Natural killer cell treated with Interleukin-12 subunit alpha and Interleukin-12 subunit beta and Interleukin-15 and Interleukin-18, amount 100 ng/mL, for 72 hours (primary cell): ENCODE measurements at regions not wholly inside any gene's neighbourhood (a gene's known extent, or its start where the extent isn't known, plus 50 kb on each side); places are given as distances from the start of the nearest gene placed in this dataset.
"Not testable (repeated sequence)": the region's sequence is repeated elsewhere in the genome, so short reads cannot be mapped to it uniquely, and the experiment has no call there.

Experiments
- ATAC-seq, 2 donors: fragments of 150-1000 bp; cut with Tn5 transposase in 1 of 2; sonication (Bioruptor Pico), chemical (Tn5 transposase) in 1 of 2; 2 replicates each; pipeline ENCODE4 v1.10.0; 2021
- DNase-seq: peaks from one replicate; pipeline ENCODE4 v3.0.0; 2022; ENCODE audit warnings: low spot score
- H3K27ac Mint-ChIP-seq, 2 donors: 1 replicate in 1 of 2; 2 replicates in 1 of 2; pipeline ENCODE4 v1.8.0; 2022; ENCODE audit warnings: mixed read lengths in 2 of 2, mild to moderate bottlenecking in 1 of 2, moderate library complexity in 1 of 2
- H3K27me3 Mint-ChIP-seq, 2 donors: 1 replicate in 1 of 2; 2 replicates in 1 of 2; pipeline ENCODE4 v1.8.0; 2022; ENCODE audit warnings: mixed read lengths in 2 of 2
- H3K36me3 Mint-ChIP-seq: one replicate; pipeline ENCODE4 v1.8.0; 2022; ENCODE audit warnings: mixed read lengths
- H3K4me1 Mint-ChIP-seq, 2 donors: 1 replicate in 1 of 2; 2 replicates in 1 of 2; pipeline ENCODE4 v1.8.0; 2022; ENCODE audit warnings: low read depth in 2 of 2, mixed read lengths in 2 of 2, mild to moderate bottlenecking in 1 of 2
- H3K4me3 Mint-ChIP-seq: one replicate; pipeline ENCODE4 v1.8.0; 2022; ENCODE audit warnings: mixed read lengths
- H3K9me3 Mint-ChIP-seq: 2 replicates; pipeline ENCODE4 v1.8.0; 2022; ENCODE audit warnings: mixed read lengths

GRCh38 chr10:42883993-42884983 lies 101.7 kb downstream of the BMS1 start:
- Mint-ChIP-seq H3K9me3 (peaks cover 7% of the 10 kb centered on the region), H3K36me3 (peaks cover 9% of the 10 kb centered on the region), H3K27ac (no peak overlapping the region), H3K4me1 (no peaks in the 10 kb centered on the region), H3K27me3 (peaks cover 0 to 6% of the 10 kb centered on the region in 2 donors), H3K4me3 (no peak overlapping the region)
- DNase-seq (no peak), ATAC-seq (peak; percentile 16 to 26)

DNA sequence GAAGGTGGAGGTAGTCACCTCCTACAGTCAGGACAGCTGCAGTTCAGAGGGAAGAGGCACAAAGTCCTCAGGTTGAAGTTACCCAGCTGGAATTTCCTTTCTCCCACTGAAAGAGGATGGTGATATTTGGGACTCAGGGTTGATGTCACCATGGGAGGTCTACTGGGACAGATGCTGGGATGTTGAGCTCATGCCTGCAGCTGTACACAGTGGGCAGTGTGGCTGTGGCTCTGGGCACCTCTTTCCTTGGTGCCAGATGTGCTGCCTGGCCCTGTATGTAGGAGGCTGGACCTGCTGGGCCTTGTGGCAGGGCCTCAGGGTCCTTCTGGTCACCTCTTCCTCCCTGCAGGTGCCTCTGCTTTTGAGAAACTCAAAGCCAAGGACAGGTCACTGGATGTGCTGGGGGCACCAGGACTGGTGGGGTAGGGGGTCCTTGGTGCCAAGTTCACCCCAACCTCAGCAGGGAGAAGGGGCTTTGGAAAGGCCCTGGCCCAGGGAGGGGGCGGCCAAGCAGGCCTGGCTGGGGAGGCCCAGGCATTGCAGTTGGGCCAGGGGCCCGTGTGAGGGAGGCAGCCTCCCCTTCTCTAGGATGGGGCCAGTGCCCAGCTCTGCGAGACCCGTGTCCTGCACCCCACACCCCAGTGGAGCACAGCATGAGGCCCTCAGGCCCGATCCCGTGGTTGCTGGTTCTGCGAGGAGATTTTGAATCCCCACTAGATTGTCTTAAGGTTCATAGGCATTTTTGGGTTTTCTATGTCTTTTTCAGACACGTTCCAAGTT lies 103.1 kb downstream of the BMS1 start:
- no peaks in the 10 kb centered on the region for H3K4me1 Mint-ChIP-seq
- H3K4me3 Mint-ChIP-seq = no peak overlapping the region
- peaks cover 9% of the 10 kb centered on the region for H3K36me3 Mint-ChIP-seq
- H3K27me3 Mint-ChIP-seq = peaks cover 4 to 5% of the 10 kb centered on the region in 2 donors
- no peak overlapping the region for H3K27ac Mint-ChIP-seq
- peak in 1 of 2 donors; percentile 21 for ATAC-seq
- no peak for DNase-seq
- peaks cover 7% of the 10 kb centered on the region for H3K9me3 Mint-ChIP-seq

DNA sequence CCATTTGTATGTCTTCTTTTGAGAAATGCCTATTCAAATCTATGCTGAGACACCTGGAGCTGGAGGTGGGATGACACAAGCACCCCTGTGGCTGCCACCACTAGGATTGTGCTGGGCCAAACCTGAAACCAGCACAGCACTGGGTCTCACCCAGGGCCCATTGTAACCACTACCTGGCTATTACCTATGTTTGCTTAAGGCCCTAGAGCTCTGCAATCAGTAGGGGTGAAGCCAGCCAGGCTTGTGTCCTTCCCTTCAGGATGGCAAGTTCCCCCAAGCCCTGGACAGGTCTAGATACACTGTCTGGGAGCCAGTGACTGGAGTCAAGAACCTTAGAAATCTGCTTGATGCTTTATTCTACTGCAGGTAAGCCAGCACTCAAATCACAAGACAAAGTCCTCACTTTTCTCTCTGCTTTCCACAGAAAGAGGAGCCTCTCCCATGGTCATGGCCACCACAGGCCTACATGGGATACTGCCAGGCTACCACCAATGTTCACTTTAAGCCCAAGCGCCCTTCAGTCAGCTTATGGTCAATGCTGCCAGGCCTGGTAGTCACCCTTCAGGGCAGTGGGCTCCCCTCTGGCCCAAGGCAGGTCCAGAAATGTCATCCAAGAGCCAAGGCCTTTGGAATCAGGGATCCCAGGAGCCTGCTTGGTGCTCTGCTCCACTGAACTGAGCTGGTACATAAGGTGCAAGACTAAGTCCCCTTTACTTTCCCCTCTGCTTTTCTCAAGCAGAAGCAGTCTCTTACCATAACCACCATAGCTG lies 105.3 kb downstream of the BMS1 start:
- DNase-seq (no peak), ATAC-seq (peak in 1 of 2 donors; percentile 20)
- H3K4me1 Mint-ChIP-seq = no peaks in the 10 kb centered on the region
- no peaks in the 10 kb centered on the region for H3K36me3 Mint-ChIP-seq
- H3K4me3 Mint-ChIP-seq = no peak overlapping the region
- H3K9me3 Mint-ChIP-seq = no peaks in the 10 kb centered on the region
- H3K27ac Mint-ChIP-seq = no peak overlapping the region
- peaks cover 7 to 9% of the 10 kb centered on the region in 2 donors for H3K27me3 Mint-ChIP-seq

DNA sequence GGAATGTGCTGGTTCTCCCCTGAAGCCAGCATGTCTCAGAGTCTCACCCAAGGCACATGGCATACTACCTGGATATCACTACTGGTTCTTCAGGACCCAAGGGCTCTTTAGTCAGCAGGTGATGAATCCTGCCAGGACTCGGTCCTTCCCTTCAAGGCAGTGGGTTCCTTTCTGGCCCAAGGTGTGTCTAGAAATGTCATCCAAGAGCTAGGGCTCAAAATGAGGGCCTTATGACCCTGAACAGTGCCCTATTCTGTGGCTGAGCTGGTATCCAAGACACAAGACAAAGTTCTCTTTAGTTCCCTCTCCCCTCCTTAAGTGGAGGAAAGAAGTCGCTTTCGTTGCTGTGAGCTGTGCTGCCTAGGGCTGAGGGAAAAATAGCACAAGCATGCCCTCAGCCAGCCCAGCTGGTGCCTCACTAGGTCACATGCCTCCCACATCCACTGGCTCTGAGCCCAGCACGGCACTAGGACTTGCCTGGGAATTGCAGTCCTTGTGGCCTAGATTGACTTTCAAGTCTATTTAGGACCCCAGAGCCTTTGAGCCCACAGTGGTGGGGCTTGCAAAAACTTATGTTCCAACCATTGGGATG lies 106.0 kb downstream of the BMS1 start:
- no peak for DNase-seq
- no peaks in the 10 kb centered on the region for H3K9me3 Mint-ChIP-seq
- H3K27ac Mint-ChIP-seq = no peak overlapping the region
- ATAC-seq = no peak
- H3K4me3 Mint-ChIP-seq = no peak overlapping the region
- H3K36me3 Mint-ChIP-seq = no peaks in the 10 kb centered on the region
- peaks cover 7 to 9% of the 10 kb centered on the region in 2 donors for H3K27me3 Mint-ChIP-seq
- no peaks in the 10 kb centered on the region for H3K4me1 Mint-ChIP-seq

GRCh38 chr10:42896735-42897134 lies 114.1 kb downstream of the BMS1 start:
- Mint-ChIP-seq H3K4me3 (peak overlapping the region; percentile 55), H3K4me1 (peaks cover 14 to 18% of the 10 kb centered on the region in 2 donors), H3K27ac (no peak overlapping the region), H3K27me3 (peaks cover 17 to 35% of the 10 kb centered on the region in 2 donors), H3K36me3 (peaks cover 5% of the 10 kb centered on the region), H3K9me3 (no peaks in the 10 kb centered on the region)
- ATAC-seq (peak; percentile 82 to 90), DNase-seq (no peak)

DNA sequence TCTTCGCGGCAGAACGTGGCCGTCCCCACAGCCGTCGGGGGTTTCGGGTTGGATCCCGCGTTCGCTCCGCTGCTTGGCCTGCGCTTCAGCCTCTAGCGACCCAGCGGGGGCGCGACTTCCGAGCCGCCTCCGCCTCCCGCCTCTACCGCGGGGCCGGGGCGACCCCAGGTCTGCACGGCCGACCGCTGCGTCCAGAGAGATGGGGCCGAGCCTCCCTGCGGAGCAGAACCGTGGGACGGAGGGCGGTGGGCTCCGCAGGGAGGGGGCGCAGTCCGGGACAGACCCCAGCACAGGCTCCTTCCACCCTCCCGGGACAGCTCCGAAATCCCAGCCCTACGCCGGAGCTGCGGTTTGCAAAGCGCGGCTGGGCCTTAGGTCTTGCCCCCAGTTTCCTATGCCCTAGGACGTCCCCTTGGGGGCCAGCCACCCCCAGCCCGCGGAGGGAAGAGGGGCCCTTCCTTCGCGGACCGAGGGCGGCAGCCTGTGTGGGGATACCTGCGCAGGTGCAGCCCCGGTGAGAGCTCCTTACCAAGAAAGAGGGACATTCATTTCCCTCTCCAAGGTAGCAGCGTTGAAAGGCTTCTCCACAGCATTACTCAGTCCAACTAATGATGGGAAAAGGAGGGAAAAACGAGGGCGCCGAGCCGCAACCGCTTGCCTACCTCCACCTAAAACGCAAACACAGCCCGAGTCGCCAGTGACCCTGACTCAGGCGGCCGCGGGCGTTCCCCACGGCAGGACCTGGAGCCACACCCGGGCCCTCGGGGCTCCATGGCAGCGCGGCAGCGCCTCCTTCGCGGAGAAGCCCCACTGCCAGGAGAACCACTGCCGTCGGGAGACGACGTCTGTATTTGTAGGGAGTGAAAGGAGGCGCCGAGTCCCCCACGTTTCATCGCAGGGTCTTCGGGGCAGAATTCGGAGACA lies 115.7 kb downstream of the BMS1 start:
- Mint-ChIP-seq H3K27ac (no peak overlapping the region), H3K9me3 (no peaks in the 10 kb centered on the region), H3K4me3 (peak overlapping the region; percentile 67), H3K36me3 (peaks cover 5% of the 10 kb centered on the region), H3K4me1 (peaks cover 14 to 18% of the 10 kb centered on the region in 2 donors), H3K27me3 (peaks cover 20 to 41% of the 10 kb centered on the region in 2 donors)
- peak in 1 of 2 donors; percentile 43 for ATAC-seq
- no peak for DNase-seq

GRCh38 chr10:42899036-42899435 lies 116.4 kb downstream of the BMS1 start:
- H3K27me3 Mint-ChIP-seq = peaks cover 20 to 37% of the 10 kb centered on the region in 2 donors
- H3K4me1 Mint-ChIP-seq = peaks cover 14 to 18% of the 10 kb centered on the region in 2 donors
- H3K27ac Mint-ChIP-seq = no peak overlapping the region
- peaks cover 5% of the 10 kb centered on the region for H3K36me3 Mint-ChIP-seq
- no peak for DNase-seq
- H3K9me3 Mint-ChIP-seq = no peaks in the 10 kb centered on the region
- no peak overlapping the region for H3K4me3 Mint-ChIP-seq
- no peak for ATAC-seq

DNA sequence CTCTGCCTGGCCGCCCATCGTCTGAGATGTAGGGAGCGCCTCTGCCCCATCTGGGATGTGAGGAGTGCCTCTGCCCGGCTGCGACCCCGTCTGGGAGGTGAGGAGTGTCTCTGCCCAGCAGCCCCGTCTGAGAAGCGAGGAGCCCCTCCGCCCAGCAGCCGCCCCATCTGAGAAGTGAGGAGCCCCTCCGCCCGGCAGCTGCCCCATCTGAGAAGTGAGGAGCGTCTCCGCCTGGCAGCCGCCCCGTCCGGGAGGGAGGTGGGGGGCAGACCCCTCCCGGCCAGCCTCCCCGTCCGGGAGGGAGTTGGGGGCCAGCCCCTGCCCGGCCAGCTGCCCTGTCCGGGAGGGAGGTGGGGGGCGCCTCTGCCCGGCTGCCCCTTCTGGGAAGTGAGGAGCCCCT lies 117.8 kb downstream of the BMS1 start:
- Mint-ChIP-seq H3K27me3 (peaks cover 23 to 37% of the 10 kb centered on the region in 2 donors), H3K4me1 (peaks cover 14 to 18% of the 10 kb centered on the region in 2 donors)
- H3K4me3 Mint-ChIP-seq, ATAC-seq, DNase-seq, H3K27ac Mint-ChIP-seq, H3K9me3 Mint-ChIP-seq, H3K36me3 Mint-ChIP-seq: not testable (repeated sequence)

- no peak overlapping the region for H3K4me3 Mint-ChIP-seq
- H3K9me3 Mint-ChIP-seq = peaks cover 9% of the 10 kb centered on the region
- H3K27me3 Mint-ChIP-seq = peaks cover 13 to 22% of the 10 kb centered on the region in 2 donors
- H3K27ac Mint-ChIP-seq = no peak overlapping the region
- H3K36me3 Mint-ChIP-seq = peaks cover 17% of the 10 kb centered on the region
- no peak for DNase-seq
- no peak for ATAC-seq
- H3K4me1 Mint-ChIP-seq = no peaks in the 10 kb centered on the region
Measured at GRCh38 chr10:42911359-42911758, 128.8 kb downstream of the BMS1 start.

GRCh38 chr10:42916974-42917373 lies 134.4 kb downstream of the BMS1 start:
- DNase-seq (no peak), ATAC-seq (no peak)
- H3K4me1 Mint-ChIP-seq = peaks cover 0 to 2% of the 10 kb centered on the region in 2 donors
- H3K4me3 Mint-ChIP-seq = no peak overlapping the region
- peaks cover 8% of the 10 kb centered on the region for H3K36me3 Mint-ChIP-seq
- H3K27ac Mint-ChIP-seq = no peak overlapping the region
- peaks cover 6% of the 10 kb centered on the region for H3K9me3 Mint-ChIP-seq
- peaks cover 12% of the 10 kb centered on the region in 2 donors for H3K27me3 Mint-ChIP-seq

GRCh38 chr10:42917821-42918220 lies 135.2 kb downstream of the BMS1 start:
- H3K36me3 Mint-ChIP-seq = peaks cover 15% of the 10 kb centered on the region
- peaks cover 16% of the 10 kb centered on the region in 2 donors for H3K27me3 Mint-ChIP-seq
- H3K27ac Mint-ChIP-seq = no peak overlapping the region
- DNase-seq (no peak), ATAC-seq (no peak)
- peaks cover 0 to 2% of the 10 kb centered on the region in 2 donors for H3K4me1 Mint-ChIP-seq
- no peak overlapping the region for H3K4me3 Mint-ChIP-seq
- H3K9me3 Mint-ChIP-seq = peaks cover 6% of the 10 kb centered on the region

DNA sequence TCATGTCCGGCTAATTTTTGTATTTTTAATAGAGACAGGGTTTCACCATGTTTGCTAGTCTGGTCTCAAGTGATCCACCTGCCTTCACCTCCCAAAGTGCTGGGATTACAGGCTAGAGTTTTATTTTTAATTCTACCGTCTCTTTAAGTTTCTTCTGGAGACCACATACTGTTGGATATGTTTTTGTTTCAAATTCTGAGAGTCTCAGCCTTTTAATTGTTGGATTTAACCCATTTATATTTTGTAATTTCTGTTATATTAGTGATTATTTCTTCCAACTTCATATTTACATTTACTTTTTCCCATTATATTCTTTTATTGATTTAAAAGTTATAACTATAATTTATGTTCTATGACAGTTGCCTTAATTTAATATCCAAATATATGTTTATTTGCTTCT lies 139.4 kb downstream of the BMS1 start:
- H3K4me1 Mint-ChIP-seq = peaks cover 0 to 2% of the 10 kb centered on the region in 2 donors

More for the DNA sequence above, 139.4 kb downstream of the BMS1 start:
- no peak for DNase-seq
- no peak overlapping the region for H3K27ac Mint-ChIP-seq
- peaks cover 12% of the 10 kb centered on the region for H3K36me3 Mint-ChIP-seq
- no peaks in the 10 kb centered on the region for H3K9me3 Mint-ChIP-seq
- no peak overlapping the region for H3K4me3 Mint-ChIP-seq
- ATAC-seq = no peak
- peaks cover 15 to 35% of the 10 kb centered on the region in 2 donors for H3K27me3 Mint-ChIP-seq
